ENCODE measurements at regions not wholly inside any gene's neighbourhood (a gene's known extent, or its start where the extent isn't known, plus 50 kb on each side); places are given as distances from the start of the nearest gene placed in this dataset.
"Not testable (repeated sequence)": the region's sequence is repeated elsewhere in the genome, so short reads cannot be mapped to it uniquely, and the experiment has no call there.

- intact Hi-C loops (cut with micrococcal nuclease), result no loop called here
Observed at GRCh38 chr20:22529150-22530019, 55.0 kb downstream of the FOXA2 start.

- intact Hi-C loops (cut with micrococcal nuclease), result no loop called here
Observed at GRCh38 chr20:22526512-22527012, 57.8 kb downstream of the FOXA2 start.

- intact Hi-C loops (cut with micrococcal nuclease), result no loop called here
Observed at GRCh38 chr20:22525821-22526220, 58.6 kb downstream of the FOXA2 start.

GRCh38 chr20:22525069-22525820, 59.1 kb downstream of the FOXA2 start:
- intact Hi-C loops (cut with micrococcal nuclease), result no loop called here

- intact Hi-C loops (cut with micrococcal nuclease), result no loop called here
Observed at GRCh38 chr20:22524393-22525015, 59.9 kb downstream of the FOXA2 start.

GRCh38 chr20:22523499-22524392, 60.6 kb downstream of the FOXA2 start:
- intact Hi-C loops (cut with micrococcal nuclease), result no loop called here

GRCh38 chr20:22523128-22523498, 61.3 kb downstream of the FOXA2 start:
- intact Hi-C loops (cut with micrococcal nuclease), result no loop called here

- intact Hi-C loops (cut with micrococcal nuclease), result no loop called here
Observed at GRCh38 chr20:22522701-22523100, 61.7 kb downstream of the FOXA2 start.

- intact Hi-C loops (cut with micrococcal nuclease), result not testable (repeated sequence)
Observed at GRCh38 chr20:22521940-22522339, 62.4 kb downstream of the FOXA2 start.

- intact Hi-C loops (cut with micrococcal nuclease), result no loop called here
Observed at GRCh38 chr20:22520381-22520780, 64.0 kb downstream of the FOXA2 start.

- intact Hi-C loops (cut with micrococcal nuclease), result no loop called here
Observed at GRCh38 chr20:22515264-22515663, 69.1 kb downstream of the FOXA2 start.

- intact Hi-C loops (cut with micrococcal nuclease), result no loop called here
Observed at GRCh38 chr20:22513574-22513973, 70.8 kb downstream of the FOXA2 start.

GRCh38 chr20:22512911-22513489, 71.4 kb downstream of the FOXA2 start:
- intact Hi-C loops (cut with micrococcal nuclease), result no loop called here

- intact Hi-C loops (cut with micrococcal nuclease), result no loop called here
Observed at GRCh38 chr20:22511943-22512910, 72.1 kb downstream of the FOXA2 start.

- intact Hi-C loops (cut with micrococcal nuclease), result no loop called here
Observed at GRCh38 chr20:22509843-22510147, 74.6 kb downstream of the FOXA2 start.

GRCh38 chr20:22509090-22509842, 75.1 kb downstream of the FOXA2 start:
- intact Hi-C loops (cut with micrococcal nuclease), result no loop called here

GRCh38 chr20:22508426-22508825, 75.9 kb downstream of the FOXA2 start:
- intact Hi-C loops (cut with micrococcal nuclease), result no loop called here

- intact Hi-C loops (cut with micrococcal nuclease), result no loop called here
Observed at GRCh38 chr20:22507240-22507961, 77.0 kb downstream of the FOXA2 start.
